NCI-H1092 treated with DMSO at 0.1 percent for 48 hours (cell line): ENCODE measurements at regions not wholly inside any gene's neighbourhood (a gene's known extent, or its start where the extent isn't known, plus 50 kb on each side); places are given as distances from the start of the nearest gene placed in this dataset.

ENCODE experiments used
- DNase-seq: peaks from one replicate; lab custom pipeline; 2025; lab: John Stamatoyannopoulos, UW

GRCh38 chr12:116402163-116402939 is 124.9 kb upstream of the MED13L start:
- no peak for DNase-seq

- no peak for DNase-seq
Measured at GRCh38 chr12:116403546-116403945, 126.1 kb upstream of the MED13L start.

DNA sequence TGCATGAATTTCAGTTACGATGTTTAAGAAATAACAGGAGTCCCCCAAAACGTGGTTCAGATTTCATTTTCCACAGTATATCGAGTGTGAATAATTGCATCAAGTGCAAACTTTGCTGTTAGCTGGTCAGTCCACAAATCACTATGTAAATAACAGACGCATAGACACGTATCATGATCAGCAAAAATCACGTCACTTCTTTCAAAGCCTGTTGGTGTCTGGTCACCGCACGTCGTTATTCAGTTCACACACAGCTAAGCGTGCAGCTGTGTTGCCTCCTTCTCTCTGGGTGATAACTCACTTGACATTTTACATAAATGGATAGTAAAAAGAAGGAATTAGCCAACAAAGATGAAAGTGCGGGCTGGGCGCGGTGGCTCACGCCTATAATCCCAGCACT is 126.8 kb upstream of the MED13L start:
- no peak for DNase-seq

DNA sequence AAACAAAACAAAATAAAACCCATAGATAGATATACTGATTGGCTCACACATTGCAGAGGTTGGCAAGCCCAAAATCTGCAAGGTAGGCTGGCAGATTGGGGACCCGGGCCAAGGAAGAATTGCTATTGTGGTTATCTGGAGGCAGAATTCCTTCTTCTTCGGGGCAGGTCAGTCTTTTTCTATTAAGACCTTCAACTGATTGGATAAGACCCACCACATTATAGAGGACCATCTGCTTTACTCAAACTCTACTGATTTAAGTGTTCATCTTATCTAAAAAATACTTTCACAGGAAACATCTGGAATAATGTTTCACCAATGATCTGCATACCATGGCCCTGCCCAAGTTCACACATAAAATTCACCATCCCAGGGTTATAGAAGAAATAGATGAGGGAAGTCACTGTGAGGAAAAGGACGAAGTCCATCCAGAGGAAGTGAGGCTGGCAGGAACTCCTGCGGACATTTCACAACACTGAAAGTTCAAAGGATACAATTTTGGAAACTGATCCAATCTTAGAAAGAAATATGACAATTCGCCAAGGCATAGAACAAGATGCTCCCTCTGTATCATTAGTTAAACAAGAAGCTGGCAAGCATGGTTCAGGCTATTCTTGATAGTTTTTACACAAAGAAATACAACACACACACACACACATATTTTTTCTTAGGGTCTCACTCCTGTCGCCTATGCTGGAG is 127.6 kb upstream of the MED13L start:
- DNase-seq: no peak

- DNase-seq: no peak
Measured at GRCh38 chr12:116406529-116406928, 129.0 kb upstream of the MED13L start.

GRCh38 chr12:116408489-116409250 is 131.2 kb upstream of the MED13L start:
- no peak for DNase-seq

DNA sequence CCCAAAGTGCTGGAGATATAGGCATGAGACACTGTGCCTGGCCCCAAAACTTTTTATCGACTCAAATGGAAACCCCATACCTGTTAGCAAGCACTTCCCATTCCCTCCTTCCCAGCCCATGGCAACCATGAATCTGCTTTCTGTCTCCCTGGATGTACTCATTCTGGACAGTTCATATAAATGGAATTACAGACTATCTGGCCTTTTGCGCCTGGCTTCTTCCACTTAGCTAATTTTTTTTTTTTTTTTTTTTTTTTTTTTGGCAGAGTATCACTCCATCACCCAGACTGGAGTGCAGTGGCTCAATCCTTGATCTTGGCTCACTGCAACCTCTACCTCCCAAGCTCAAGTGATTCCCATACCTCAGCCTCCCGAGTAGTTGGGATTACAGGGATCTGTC is 134.5 kb upstream of the MED13L start:
- no peak for DNase-seq

GRCh38 chr12:116414891-116415290 is 137.4 kb upstream of the MED13L start:
- DNase-seq: no peak

GRCh38 chr12:116415408-116416108 is 138.1 kb upstream of the MED13L start:
- DNase-seq: no peak

GRCh38 chr12:116416166-116416565 is 138.7 kb upstream of the MED13L start:
- no peak for DNase-seq

GRCh38 chr12:116418551-116418950 is 140.6 kb upstream of the MAP1LC3B2 start:
- no peak for DNase-seq

DNA sequence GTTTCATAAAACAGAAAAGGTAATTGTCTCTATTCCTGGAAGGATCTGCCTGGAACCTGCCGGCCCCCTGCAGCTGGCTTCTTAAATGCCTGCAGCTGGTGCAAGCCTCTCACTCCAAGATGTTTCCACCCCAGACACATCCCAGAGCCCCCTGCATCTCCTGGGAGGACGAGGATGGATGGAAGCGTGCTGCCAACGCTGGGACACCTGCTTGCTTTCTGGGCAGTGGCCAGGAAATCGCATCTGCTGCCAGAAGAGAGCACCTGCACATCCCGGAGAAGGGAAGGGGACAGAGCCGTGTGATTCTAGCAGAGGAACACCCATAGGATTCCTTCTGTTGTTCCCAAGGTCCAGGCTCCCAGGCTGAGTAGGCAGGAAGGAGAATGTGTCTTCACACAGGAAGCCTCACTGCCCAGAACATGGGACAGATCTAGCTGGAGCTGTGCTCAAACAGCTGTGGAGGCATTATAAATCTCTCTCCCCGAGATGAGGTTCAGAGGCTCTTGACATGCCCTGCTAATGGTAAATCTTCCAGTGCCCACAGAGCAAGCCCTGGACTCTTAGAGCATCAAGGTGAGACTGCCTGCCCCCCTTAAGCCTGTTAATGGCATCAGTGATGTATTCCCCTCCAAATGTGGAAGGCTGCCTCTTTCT is 138.8 kb upstream of the MAP1LC3B2 start:
- DNase-seq: peak; percentile 68

DNA sequence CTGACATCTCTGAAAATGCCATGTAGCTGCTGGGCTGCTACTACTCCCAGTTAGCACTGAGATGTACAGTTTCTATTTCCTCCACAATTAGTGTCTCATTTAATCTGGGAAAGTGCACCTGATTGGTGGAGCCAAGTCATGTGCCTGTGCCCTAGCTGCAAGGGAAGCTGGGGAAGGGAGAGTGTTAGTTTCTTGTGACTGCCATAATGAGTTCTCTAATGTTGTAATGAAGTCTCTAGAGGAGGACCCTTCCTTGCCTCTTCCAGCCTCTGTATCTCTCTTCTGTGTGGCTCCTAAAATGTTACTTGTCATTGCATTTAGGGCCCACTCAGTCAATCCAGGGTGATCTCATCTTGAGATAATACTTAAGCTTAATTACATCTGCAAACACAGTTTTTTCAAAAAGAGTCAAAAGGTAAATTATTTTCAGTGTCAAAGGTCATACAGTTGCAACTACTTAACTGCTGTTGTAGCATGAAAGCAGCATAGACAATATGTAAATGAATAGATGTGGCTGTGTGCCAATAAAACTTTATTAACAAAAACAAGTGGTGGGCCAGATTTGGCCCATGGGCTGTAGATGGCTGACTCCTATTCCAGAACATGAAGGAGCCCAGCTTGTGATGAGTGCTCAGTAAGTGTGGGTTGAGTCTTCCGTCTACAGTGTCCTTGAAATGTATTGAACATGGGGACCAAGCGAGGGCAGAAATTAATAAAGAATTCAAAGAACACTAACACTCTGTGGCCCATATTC is 137.2 kb upstream of the MAP1LC3B2 start:
- DNase-seq: no peak

GRCh38 chr12:116423094-116423493 is 136.1 kb upstream of the MAP1LC3B2 start:
- DNase-seq: no peak

DNA sequence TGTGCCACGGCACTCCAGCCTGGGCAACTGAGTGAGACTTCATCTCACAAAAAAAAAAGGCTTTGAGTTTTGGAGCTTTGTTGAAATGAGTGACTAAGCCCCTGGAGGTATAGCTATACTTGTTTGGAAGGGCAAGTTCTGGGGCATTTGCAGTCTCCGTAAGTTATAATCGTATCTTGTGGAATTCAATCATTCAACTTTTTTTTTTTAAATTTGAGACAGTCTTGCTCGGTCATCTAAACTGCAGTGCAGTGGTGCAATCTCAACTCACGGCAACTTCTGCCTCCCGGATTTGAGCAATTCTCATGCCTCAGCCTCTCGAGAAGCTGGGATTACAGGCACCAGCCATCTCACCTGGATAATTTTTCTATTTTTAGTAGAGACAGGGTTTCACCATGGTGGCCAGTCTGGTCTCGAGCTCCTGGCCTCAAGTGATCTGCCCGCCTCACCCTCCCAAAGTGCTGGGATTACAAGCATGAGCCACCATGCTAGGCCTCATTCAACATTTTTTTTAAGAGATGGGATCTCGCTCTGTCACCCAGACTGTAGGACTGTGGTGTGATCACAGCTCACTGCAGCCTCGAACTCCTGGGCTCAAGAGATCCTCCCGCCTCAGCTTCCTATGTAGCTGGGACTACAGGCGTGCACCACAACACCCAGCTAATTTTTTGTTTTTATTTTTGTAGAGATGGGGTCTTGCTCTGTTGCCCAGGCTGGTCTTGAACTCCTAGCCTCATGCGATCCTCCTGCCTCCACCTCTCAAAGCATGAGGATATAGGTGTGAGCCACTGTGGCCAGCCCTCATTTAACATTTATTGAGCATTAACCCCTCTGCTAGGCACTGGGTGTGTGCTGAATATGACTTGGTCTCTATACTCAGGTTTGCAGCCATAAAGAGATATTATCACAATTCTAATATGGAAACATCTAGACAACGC is 133.7 kb upstream of the MAP1LC3B2 start:
- DNase-seq: no peak

DNA sequence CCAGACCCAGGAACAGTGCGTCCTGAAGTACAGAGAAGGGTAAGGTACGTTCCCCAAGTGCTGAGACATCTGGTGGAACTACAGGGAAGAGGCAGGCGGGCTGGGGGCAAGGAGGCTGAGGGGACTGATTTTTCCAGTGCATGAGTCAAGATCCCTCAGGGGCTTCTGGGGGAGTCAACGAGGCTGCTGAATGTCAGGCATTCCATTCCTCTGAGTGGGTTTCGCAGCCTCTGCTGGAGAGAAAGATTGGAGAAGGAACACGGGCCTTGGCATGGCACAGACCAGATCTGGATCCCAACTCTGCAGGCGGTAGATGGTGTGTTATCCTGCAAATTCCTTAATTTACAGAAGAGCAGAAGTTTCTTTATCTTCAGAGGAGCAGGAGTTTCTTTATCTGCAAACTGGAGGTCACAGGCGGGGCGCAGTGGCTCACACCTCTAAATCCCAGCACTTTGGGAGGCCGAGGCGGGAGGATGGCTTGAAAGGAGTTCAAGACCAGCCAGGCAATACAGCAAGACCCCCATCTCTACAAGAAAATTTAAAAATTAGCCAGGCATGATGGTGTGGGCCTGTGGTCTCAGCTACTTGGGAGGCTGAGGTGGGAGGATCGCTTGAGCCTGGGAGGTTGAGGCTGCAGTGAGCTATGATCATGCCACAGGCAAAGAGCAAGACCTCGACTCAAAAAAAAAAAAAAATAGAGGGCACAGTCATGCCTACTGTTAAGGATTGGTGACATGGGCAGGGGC is 132.6 kb upstream of the MAP1LC3B2 start:
- DNase-seq: no peak

DNA sequence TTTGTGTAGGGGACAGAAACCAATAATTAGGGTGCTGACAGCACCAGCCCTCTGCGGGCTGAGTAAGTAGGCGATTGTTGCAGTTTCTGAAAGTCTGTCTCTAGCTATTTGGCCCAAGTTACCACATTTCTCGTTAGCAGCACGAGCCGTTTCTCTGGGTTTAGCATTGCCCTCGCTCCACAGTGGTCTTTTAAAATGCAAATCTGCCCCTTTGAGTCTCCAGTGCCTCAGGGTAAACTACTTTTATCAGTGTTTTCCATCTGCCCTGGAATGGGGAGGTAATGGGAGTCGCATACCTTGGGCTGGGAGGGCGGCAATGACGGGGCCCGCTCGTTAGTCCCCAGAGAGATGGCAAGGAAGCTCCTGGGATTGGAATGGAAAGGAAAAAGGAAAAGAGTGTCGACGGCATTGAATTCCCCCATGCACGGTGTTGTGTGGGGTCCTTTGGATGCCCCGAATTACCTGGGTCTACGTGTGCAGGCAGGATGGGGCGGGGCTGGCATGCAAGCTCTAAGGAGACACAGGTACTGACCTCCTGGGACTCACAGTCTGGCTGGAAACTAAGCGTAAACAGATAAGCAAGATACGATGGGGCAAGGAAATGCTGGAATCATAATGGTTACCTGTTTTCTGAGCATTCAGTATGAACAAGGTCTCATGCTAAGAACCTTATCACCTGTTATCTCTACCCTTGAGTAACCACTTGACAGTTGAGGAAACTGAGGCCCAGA is 131.8 kb upstream of the MAP1LC3B2 start:
- no peak for DNase-seq

GRCh38 chr12:116429826-116430360 is 129.3 kb upstream of the MAP1LC3B2 start:
- DNase-seq: no peak
